SIG-M5 (cell line): ENCODE measurements at regions not wholly inside any gene's neighbourhood (a gene's known extent, or its start where the extent isn't known, plus 50 kb on each side); places are given as distances from the start of the nearest gene placed in this dataset.
"Not testable (repeated sequence)": the region's sequence is repeated elsewhere in the genome, so short reads cannot be mapped to it uniquely, and the experiment has no call there.

Experiments
- DNase-seq: peaks from one replicate; lab custom pipeline; 2025; lab: John Stamatoyannopoulos, UW

DNA sequence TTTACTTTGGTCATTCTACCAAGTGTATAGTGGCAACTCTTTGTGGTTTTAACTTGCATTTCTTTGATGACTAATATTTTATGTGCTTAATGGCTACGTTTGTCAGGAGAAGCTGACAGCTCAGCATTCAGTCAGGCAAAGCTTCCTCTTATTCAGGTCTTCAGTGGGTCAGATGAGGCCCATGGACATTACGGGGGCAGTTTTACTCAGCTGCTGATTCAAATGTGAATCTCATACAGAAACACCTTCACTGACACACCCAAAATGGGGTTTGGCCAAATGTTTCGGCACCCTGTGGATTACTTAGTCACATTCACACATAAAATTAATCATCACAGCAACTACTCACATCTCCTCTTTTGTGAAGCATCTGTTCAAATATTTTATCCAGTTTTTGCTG is 104.9 kb upstream of the PLD5 start:
- no peak for DNase-seq

DNA sequence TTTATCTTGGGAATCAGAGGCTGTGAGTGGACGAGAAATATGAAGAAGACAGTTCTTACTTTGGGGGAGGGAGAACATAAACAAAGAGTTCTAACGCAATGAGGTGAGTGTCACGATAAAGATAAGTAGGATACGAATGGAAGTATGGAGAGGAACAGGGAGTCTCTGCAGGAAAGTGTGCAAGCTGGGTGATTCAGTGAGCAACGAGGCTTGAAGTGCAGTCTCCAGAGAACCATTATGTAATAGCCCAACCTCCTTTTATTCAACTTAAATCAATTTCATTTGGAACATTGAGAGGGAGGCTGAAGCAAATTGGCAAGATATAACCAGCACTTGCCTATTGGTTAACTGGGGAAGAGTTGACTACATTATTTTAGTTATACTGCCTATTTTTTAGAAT is 99.3 kb upstream of the PLD5 start:
- no peak for DNase-seq

DNA sequence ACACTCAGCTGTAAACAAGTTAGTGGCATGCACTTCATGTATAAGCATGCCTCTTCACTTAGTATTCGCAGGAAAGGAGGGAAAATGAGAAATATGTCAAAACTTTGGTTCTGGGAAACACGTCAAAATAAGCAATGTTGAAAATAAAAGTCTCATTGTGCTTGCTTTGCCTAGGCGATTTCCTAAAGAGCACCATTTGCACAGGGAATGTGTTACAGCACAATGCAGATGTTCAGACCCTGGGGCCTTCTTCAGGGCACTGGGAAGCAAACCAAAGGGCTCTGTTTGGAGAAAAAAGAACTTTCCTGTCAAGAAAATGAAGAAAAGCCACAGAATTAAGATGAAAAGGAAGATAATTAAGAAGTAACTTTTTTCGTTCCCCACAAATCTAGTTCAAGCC is 98.6 kb upstream of the PLD5 start:
- no peak for DNase-seq

DNA sequence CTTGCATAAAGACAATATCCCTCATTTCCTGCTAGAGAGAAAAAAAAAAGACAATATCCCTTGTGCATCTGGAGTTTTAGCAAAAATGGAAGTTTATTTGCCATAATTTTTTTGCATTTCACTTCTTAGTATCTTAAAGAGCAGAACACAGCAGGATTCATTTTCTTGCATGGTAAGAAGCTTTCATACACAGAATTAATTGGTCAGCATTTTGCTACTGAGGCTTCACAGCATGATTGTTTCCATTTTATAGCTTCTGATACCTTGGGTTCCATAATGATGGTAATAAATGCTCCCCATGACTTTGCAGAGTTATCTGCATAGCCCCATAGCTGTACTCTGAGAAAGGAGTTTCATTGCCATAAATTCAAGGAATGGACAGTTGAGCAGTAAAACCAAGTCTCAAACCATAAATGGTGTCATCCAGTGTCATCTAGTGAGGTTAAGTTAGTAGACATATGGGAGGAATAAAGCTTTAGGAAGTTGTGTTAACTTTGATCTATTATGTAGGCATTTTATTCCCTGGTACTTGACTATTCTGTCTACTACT is 88.8 kb upstream of the PLD5 start:
- no peak for DNase-seq

DNA sequence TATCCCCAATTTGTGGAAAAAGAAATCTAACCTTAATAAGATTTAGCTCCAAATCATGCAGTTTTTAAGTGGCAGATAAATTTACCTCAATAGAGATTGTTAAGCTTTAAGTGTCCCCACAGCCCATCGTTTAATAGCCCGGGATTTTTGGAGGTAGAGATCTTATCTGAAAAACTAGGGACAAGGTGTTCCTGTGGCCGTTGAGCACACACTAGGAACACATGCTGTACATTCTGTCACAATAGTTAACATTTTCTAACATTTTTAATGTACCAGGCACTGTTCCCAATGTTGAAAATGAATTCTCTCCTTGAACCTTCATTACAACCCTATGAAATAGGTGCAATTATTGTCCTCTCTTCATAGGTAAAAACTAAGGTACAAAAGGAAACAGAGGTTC is 85.7 kb upstream of the PLD5 start:
- no peak for DNase-seq

DNA sequence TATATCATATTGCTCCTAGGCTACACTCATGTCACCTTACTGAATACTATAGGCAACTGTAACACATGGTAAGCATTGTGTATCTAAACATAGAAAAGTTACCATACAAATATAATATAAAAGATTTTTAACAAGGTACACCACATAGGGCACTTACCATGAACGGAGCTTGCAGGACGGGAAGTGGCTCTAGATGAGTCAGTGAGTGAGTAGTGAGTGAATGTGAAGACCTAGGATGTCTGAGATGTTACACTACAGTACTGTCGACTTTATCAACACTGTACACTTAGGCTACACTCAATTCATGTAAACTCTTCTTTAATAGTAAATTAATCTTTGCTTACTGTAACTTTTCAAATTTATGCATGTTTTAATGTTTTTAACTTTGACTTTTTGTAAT is 81.0 kb upstream of the PLD5 start:
- DNase-seq, result no peak

DNA sequence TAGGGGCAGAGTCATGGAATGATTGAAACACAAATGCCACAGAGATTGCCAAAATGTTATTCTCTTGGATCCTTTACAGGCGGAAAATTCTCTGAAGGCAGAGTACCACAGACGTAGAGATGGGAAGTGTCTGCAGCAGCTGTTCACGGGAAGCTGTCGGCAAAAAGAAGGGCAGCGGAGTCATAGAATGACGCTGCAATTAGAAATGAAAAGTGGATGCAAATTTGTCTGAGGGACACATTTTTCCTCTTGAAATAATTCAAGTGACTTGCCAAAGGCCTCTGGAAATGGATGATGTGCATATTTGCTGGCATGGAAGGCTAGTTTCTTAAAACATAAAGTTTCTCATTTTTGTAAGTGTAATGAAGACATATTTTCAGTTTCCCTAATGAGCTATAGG is 77.5 kb upstream of the PLD5 start:
- DNase-seq, result no peak

DNA sequence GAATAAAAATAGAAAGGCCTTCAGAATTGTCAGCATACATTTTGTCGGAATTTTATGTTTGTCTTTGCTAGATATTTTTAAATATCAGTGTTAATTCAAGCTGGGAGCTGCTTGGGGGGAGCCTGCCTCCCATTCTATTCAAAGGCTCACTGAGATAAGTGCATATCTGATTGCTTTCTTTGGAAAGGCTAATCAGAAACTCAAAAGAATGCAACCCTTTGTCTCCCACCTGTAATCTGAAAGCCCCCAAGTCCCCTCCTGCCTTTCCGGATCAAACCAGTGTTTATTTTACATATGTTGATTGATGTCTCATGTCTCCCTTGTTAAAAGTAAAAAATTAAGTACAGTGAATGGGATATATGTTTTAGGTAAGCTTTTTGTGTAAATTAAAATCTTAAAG is 69.3 kb upstream of the PLD5 start:
- not testable (repeated sequence) for DNase-seq

DNA sequence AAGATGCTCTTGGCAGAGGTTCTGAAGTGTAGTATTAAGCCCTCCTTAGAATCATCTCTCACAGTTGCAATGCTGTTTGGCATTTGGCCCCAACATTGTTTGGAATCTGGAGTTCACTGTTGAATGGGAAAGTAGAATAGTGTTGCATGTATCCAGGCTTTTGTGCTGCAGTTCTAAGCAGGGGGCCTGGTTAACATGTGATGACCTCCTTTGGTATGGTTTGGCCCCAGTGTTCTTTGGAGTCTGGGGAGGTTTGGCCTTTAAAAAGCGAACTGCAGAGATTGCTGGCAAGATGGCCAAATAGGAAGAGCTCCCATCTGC is 61.8 kb upstream of the PLD5 start:
- DNase-seq, result no peak

DNA sequence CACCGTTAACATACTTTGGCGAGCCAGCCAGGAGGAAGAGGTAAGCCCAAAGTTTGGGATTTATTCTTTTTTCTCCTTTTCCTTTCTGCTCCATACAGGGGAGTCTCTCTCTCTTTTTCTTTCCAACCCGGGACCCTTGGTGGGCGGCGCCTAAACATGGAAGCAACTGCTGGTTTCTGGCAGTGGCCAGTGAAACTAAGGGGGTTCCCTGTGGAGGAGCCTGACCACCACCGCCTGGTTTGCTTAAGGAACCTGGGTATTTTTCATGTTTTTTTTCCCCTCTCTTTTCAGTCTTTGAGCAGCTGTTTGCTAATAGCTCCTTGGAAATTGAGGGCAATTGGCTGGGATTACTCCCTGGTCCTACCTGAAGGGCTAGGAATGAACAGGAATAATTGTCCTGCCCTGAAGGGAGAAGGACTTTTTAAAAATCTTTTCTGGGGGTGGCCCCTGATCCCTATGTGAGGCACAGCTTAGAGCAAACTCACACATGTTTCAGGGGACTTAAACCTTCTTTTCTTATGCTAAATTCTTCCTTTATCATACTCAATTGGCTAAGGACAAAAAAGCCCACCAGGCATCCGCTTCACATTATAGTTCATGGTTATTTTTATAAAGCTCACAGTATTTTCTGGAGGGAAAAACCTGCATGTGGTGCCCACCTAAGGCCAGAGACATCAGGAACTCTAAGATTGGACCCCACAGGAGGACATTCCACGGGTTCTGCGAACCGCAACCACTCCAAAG is 61.3 kb upstream of the PLD5 start:
- no peak for DNase-seq

DNA sequence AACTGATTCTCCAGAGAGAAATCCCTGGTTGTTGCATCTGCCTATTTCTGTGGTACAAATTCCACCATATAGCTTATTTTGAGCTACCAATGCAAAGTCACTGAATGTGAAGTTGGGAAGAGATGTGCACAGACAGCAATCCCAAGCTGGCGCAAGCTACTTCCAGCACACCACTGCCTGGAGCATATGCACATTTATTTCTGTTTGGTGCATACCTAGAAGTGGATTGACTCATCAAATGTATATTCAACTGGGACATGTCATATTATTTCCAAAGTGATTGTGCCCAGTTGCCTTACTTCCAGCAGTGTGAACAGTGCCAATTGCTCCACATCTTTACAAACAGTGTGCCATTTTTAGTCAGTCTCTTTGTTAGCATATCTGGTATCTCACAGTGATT is 58.2 kb upstream of the PLD5 start:
- DNase-seq, result no peak

DNA sequence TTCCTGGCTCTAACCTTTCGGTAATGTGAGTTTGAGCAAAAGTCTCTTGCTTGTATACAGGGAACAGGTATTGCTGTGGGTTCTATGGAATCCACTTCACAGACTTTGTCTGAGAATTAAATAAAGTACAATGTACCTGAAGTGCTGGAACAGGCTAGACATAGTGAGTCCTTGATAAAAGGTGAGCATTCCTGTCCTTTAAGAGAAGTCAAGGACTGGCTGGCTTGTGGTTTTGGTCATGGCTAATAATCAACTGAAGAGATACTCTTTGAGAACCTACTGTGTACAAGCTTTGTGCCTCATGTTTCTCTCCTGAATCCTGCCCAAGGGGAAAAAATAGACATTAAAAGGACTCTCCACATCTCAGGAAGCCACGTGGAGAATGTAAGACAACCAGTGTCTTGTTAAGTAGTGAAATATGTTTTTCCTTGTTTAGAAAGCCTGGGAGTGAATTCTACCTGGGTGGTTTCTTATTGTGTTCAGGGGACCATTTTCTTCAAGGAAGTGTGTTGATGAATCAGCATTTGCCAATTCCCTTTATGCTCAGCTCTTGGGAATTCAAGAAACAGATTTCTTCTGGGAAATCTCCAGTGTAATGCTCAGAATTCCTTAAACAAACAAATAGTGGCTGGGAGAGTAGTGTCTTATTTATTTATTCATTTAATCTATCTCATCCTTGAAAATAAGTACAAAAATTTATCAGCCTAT is 55.2 kb upstream of the PLD5 start:
- DNase-seq, result no peak
